ENCODE measurements at regions not wholly inside any gene's neighbourhood (a gene's known extent, or its start where the extent isn't known, plus 50 kb on each side); places are given as distances from the start of the nearest gene placed in this dataset.

- intact Hi-C loops (cut with DNase I), result no loop called here
- no peaks in the 10 kb centered on the region for H3K9me3 ChIP-seq
- DNase-seq, result no peak
- no peak overlapping the region for H3K4me3 ChIP-seq
- no peak overlapping the region for H3K27ac ChIP-seq
- no peaks in the 10 kb centered on the region for H3K27me3 ChIP-seq
- TF ChIP-seq CTCF (IDR thresholded peaks at IDR 0.05), result no peak
- H3K4me1 ChIP-seq, result peaks cover 6% of the 10 kb centered on the region
- no peaks in the 10 kb centered on the region for H3K36me3 ChIP-seq
- ATAC-seq, result no peak
Measured at GRCh38 chr5:96302174-96302738, 130.8 kb downstream of the PCSK1 start.

GRCh38 chr5:96300976-96301375 is 132.1 kb downstream of the PCSK1 start:
- no peak for TF ChIP-seq CTCF (IDR thresholded peaks at IDR 0.05)
- intact Hi-C loops (cut with DNase I), result no loop called here
- no peaks in the 10 kb centered on the region for H3K36me3 ChIP-seq
- H3K4me1 ChIP-seq, result peaks cover 6% of the 10 kb centered on the region
- no peak for DNase-seq
- no peak overlapping the region for H3K4me3 ChIP-seq
- no peaks in the 10 kb centered on the region for H3K27me3 ChIP-seq
- no peaks in the 10 kb centered on the region for H3K9me3 ChIP-seq
- H3K27ac ChIP-seq, result no peak overlapping the region
- ATAC-seq, result peak; percentile 79

GRCh38 chr5:96297867-96298266 is 135.2 kb downstream of the PCSK1 start:
- intact Hi-C loops (cut with DNase I), result no loop called here
- Histone ChIP-seq H3K36me3 (no peaks in the 10 kb centered on the region), H3K27ac (peak overlapping the region; percentile 49), H3K27me3 (no peaks in the 10 kb centered on the region), H3K4me3 (no peak overlapping the region), H3K4me1 (peaks cover 6% of the 10 kb centered on the region), H3K9me3 (no peaks in the 10 kb centered on the region)
- no peak for TF ChIP-seq CTCF (IDR thresholded peaks at IDR 0.05)
- ATAC-seq, result peak; percentile 77
- no peak for DNase-seq

- no peaks in the 10 kb centered on the region for H3K27me3 ChIP-seq
- TF ChIP-seq CTCF (IDR thresholded peaks at IDR 0.05), result no peak
- intact Hi-C loops (cut with DNase I), result no loop called here
- H3K4me1 ChIP-seq, result peaks cover 6% of the 10 kb centered on the region
- DNase-seq (no peak), ATAC-seq (peak; percentile 48)
- no peak overlapping the region for H3K4me3 ChIP-seq
- no peak overlapping the region for H3K27ac ChIP-seq
- no peaks in the 10 kb centered on the region for H3K9me3 ChIP-seq
- no peaks in the 10 kb centered on the region for H3K36me3 ChIP-seq
Measured at GRCh38 chr5:96297290-96297689, 135.8 kb downstream of the PCSK1 start.

- no peak overlapping the region for H3K27ac ChIP-seq
- no peaks in the 10 kb centered on the region for H3K27me3 ChIP-seq
- DNase-seq, result no peak
- intact Hi-C loops (cut with DNase I), result no loop called here
- no peak for ATAC-seq
- no peaks in the 10 kb centered on the region for H3K36me3 ChIP-seq
- peaks cover 6% of the 10 kb centered on the region for H3K4me1 ChIP-seq
- H3K9me3 ChIP-seq, result no peaks in the 10 kb centered on the region
- TF ChIP-seq CTCF (IDR thresholded peaks at IDR 0.05), result no peak
- H3K4me3 ChIP-seq, result no peak overlapping the region
Measured at GRCh38 chr5:96294884-96295202, 138.2 kb downstream of the PCSK1 start.

Measured in upper lobe of right lung (tissue), 1 donor.